Transverse colon (tissue), 4 donors: ENCODE measurements at regions not wholly inside any gene's neighbourhood (a gene's known extent, or its start where the extent isn't known, plus 50 kb on each side); places are given as distances from the start of the nearest gene placed in this dataset.

Source experiments
- DNase-seq: peaks from one replicate; pipeline ENCODE4 v3.0.0-alpha.2; 2019
- H3K27ac ChIP-seq, 4 donors: fragments of 200-600 bp; sonication (generic); 2 replicates each; pipeline ENCODE4 v1.5.1; 2016 to 2018; ENCODE audit warnings: inconsistent platforms in 4 of 4
- H3K27me3 ChIP-seq: fragments of 200-600 bp; sonication (generic); 2 replicates; pipeline ENCODE4 v1.5.1; 2017; ENCODE audit warnings: inconsistent platforms
- H3K36me3 ChIP-seq, 4 donors: fragments of 200-600 bp; sonication (generic); 2 replicates each; pipeline ENCODE4 v1.5.1; 2017 to 2019; ENCODE audit warnings: inconsistent platforms in 4 of 4
- H3K4me1 ChIP-seq, 4 donors: fragments of 200-600 bp; sonication (generic); 2 replicates each; pipeline ENCODE4 v1.5.1; 2017 to 2020; ENCODE audit warnings: inconsistent platforms in 4 of 4
- H3K4me3 ChIP-seq, 4 donors: fragments of 200-600 bp; sonication (generic); 1 replicate in 1 of 4; 2 replicates in 3 of 4; pipeline versions ENCODE4 v1.5.1 to v1.6.1; 2017 to 2019; ENCODE audit warnings: inconsistent platforms in 4 of 4
- H3K9me3 ChIP-seq, 2 donors: fragments of 200-600 bp; sonication (generic); 2 replicates each; pipeline ENCODE4 v1.5.1; 2017 to 2019; ENCODE audit warnings: inconsistent platforms in 2 of 2
- EP300 ChIP-seq: sonication (generic); formaldehyde crosslinking; IDR thresholded peaks from one replicate; pipeline ENCODE4 v1.6.1; 2017; ENCODE audit warnings: antibody characterized with exemption, low read depth
- POLR2A ChIP-seq: fragments of 450-650 bp; IDR thresholded peaks from one replicate; pipeline ENCODE4 v1.6.1; 2016; ENCODE audit warnings: antibody characterized with exemption, mild to moderate bottlenecking, moderate library complexity
- POLR2AphosphoS5 ChIP-seq, 3 donors: sonication (generic); formaldehyde crosslinking; IDR thresholded peaks; one replicate each; pipeline ENCODE4 v1.6.1; 2016; ENCODE audit warnings: antibody characterized with exemption in 3 of 3
- WGBS, 2 donors: methylation state at CpG; one replicate each; pipeline ENCODE4 v1.1.5; 2018; ENCODE audit warnings: low coverage in 1 of 2; 5-methylcytosine and 5-hydroxymethylcytosine counted together
- in situ Hi-C, 4 donors: fragments of 200-750 bp; cut with MboI; loops; one replicate each; pipeline versions ENCODE4 v1.15.0 to v1.15.1; 2017; ENCODE audit warnings: low sequenced_read_pairs in 3 of 4, low pct_ligation_motif_present in 1 of 4, low pct_unique_long_range_greater_than_20kb in 1 of 4
- intact Hi-C: fragments of 100-400 bp; cut with DNase I; formaldehyde crosslinking; loops from one replicate; pipeline ENCODE4 v1.15.1; 2023; ENCODE audit warnings: low total_unique reads
- TF ChIP-seq, protein P1 (sequence below), 5 experiments: fragments of 200-600 bp in 3 of 5; fragments of 450-650 bp in 2 of 5; sonication (generic) in 3 of 5; IDR thresholded peaks; 1 replicate in 2 of 5; 2 replicates in 3 of 5; pipeline ENCODE4 v1.5.1; 2016 to 2017; ENCODE audit warnings: antibody characterized with exemption in 5 of 5, inconsistent platforms in 3 of 5, mild to moderate bottlenecking in 2 of 5, moderate library complexity in 1 of 5

DNA sequence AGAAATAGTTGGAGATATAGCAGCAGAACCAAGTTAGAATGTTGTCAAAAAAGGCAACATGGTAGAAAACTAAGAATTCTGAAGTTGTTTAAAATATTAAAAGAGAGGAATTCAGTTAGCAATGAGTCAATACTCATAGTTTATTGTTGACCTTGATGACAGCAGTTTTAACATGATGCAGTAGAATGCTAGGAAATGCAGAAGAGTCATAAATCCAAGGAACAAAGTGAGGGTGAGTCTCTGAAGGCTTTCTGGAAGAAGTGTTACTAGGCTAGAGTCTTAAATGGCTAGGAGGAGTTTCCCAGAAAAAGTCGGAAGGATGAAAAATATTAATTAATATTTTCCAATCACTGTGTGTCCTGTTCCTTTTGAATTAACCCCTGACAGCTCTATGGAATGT lies 807.3 kb downstream of the TSN start:
- Histone ChIP-seq H3K27me3 (no peaks in the 10 kb centered on the region), H3K27ac (no peak overlapping the region), H3K4me3 (no peak overlapping the region), H3K9me3 (no peaks in the 10 kb centered on the region), H3K4me1 (no peaks in the 10 kb centered on the region), H3K36me3 (no peaks in the 10 kb centered on the region)
- WGBS, 2 donors: 57 to 58% methylated on average over 1 of the region's 1 CpG
- TF ChIP-seq POLR2AphosphoS5 (IDR thresholded peaks at IDR 0.05) (no peak), EP300 (no peak), POLR2A (no peak)
- TF ChIP-seq, protein P1, sequence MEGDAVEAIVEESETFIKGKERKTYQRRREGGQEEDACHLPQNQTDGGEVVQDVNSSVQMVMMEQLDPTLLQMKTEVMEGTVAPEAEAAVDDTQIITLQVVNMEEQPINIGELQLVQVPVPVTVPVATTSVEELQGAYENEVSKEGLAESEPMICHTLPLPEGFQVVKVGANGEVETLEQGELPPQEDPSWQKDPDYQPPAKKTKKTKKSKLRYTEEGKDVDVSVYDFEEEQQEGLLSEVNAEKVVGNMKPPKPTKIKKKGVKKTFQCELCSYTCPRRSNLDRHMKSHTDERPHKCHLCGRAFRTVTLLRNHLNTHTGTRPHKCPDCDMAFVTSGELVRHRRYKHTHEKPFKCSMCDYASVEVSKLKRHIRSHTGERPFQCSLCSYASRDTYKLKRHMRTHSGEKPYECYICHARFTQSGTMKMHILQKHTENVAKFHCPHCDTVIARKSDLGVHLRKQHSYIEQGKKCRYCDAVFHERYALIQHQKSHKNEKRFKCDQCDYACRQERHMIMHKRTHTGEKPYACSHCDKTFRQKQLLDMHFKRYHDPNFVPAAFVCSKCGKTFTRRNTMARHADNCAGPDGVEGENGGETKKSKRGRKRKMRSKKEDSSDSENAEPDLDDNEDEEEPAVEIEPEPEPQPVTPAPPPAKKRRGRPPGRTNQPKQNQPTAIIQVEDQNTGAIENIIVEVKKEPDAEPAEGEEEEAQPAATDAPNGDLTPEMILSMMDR (IDR thresholded peaks at IDR 0.05): no peak
- no peak for DNase-seq
- intact Hi-C loops: no loop called here
- in situ Hi-C loops: no loop called here

DNA sequence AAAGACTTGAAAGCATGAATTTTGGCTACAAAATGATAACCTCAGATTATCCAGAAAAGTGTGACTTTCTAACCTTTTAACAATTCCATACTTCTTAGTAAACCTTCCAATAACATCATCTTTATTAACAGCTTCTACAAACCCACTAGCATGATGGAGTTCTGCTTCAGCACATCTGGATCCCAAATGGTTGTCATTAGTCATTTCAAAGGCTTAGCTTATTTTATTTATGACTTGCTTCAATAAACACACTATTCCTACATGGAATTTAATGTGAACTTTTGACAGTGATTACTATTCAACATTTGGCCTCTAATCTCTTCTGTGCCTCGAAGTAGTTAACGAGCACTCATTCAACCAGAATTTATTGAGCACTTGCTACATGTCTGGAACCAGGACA lies 808.3 kb downstream of the TSN start:
- intact Hi-C loops (no loop called here), in situ Hi-C loops (no loop called here)
- Histone ChIP-seq H3K36me3 (no peaks in the 10 kb centered on the region), H3K4me3 (no peak overlapping the region), H3K4me1 (no peaks in the 10 kb centered on the region), H3K27me3 (no peaks in the 10 kb centered on the region), H3K9me3 (no peaks in the 10 kb centered on the region), H3K27ac (no peak overlapping the region)
- 65 to 71% methylated on average over 2 of the region's 2 CpGs for WGBS, 2 donors
- no peak for DNase-seq
- TF ChIP-seq, protein P1 (IDR thresholded peaks at IDR 0.05): no peak
- TF ChIP-seq EP300: no peak
- no peak for TF ChIP-seq POLR2A
- no peak for TF ChIP-seq POLR2AphosphoS5 (IDR thresholded peaks at IDR 0.05)

DNA sequence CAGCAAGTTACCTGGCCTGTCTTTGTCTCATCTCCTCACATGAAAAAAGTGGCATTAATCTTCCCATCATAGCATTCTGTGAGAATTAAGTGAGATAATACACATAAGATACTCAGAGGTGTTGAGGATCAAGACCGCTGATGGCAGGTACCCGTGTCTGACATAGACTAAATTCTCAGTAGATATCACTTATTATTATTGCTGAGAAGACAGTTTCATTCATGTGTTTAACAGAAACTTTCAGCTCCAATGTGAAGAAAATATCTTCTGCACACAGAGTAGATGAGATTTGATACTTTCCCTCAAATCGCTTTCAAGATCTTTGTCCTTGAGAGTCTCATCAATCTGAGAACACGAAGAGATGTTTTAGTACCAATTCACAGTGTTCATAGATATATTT lies 809.4 kb downstream of the TSN start:
- Histone ChIP-seq H3K27ac (no peak overlapping the region), H3K4me1 (no peaks in the 10 kb centered on the region), H3K4me3 (no peak overlapping the region), H3K27me3 (no peaks in the 10 kb centered on the region), H3K36me3 (no peaks in the 10 kb centered on the region), H3K9me3 (no peaks in the 10 kb centered on the region)
- in situ Hi-C loops: no loop called here
- WGBS, 2 donors: 95 to 98% methylated on average over 4 of the region's 4 CpGs
- TF ChIP-seq EP300 (no peak), POLR2AphosphoS5 (IDR thresholded peaks at IDR 0.05) (no peak), POLR2A (no peak)
- TF ChIP-seq, protein P1 (IDR thresholded peaks at IDR 0.05): no peak
- intact Hi-C loops: no loop called here
- DNase-seq: no peak

DNA sequence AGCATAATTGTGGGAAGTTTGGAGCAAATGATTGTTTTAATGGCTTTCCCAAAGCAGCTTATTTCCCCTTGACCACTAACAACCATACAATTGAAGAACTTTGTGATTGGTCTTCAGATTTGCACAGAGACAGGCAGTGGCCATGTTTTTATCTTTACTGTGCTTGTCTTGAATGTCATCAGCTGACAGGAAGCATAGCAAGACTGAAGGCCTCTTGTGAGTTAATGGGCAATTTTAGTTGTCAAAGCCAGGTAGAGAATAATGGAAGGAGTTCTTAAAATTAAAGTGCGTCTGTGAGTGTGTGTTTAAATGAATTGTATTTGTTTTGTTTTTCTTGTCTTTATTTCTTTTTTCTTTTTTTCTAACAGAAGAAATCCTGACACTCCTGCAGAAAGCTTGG lies 809.9 kb downstream of the TSN start:
- no peaks in the 10 kb centered on the region for H3K27me3 ChIP-seq
- in situ Hi-C loops (no loop called here), intact Hi-C loops (no loop called here)
- H3K4me1 ChIP-seq: no peaks in the 10 kb centered on the region
- no peak for DNase-seq
- no peak overlapping the region for H3K4me3 ChIP-seq
- no peaks in the 10 kb centered on the region for H3K36me3 ChIP-seq
- no peak overlapping the region for H3K27ac ChIP-seq
- TF ChIP-seq POLR2AphosphoS5 (IDR thresholded peaks at IDR 0.05): no peak
- no peak for TF ChIP-seq EP300
- no peak for TF ChIP-seq POLR2A
- TF ChIP-seq, protein P1 (IDR thresholded peaks at IDR 0.05): no peak
- WGBS, 2 donors: 0 to 85% methylated on average over 1 of the region's 1 CpG
- no peaks in the 10 kb centered on the region for H3K9me3 ChIP-seq
